Neural cell (in vitro differentiated cells): ENCODE measurements at regions not wholly inside any gene's neighbourhood (a gene's known extent, or its start where the extent isn't known, plus 50 kb on each side); places are given as distances from the start of the nearest gene placed in this dataset.
A peak's percentile ranks its signal among the peaks of the same experiment; 100 is the strongest.

ENCODE experiments used
- H2AFZ ChIP-seq: fragments of 200-600, 300-800 bp; sonication (generic), shearing (Covaris generic); 2 replicates; pipeline ENCODE4 v1.6.0; 2014; ENCODE audit warnings: low read depth, mild to moderate bottlenecking, antibody characterized with exemption, low read length, moderate library complexity
- H3F3A ChIP-seq: fragments of 200-600 bp; shearing (Covaris generic); 2 replicates; pipeline ENCODE4 v1.6.1; 2016; ENCODE audit warnings: mild to moderate bottlenecking, moderate library complexity, mixed read lengths, antibody characterized with exemption, low read length; ENCODE audit not compliant: insufficient read depth, poor library complexity, severe bottlenecking
- H3K27ac ChIP-seq: fragments of 200-600, 300-800 bp; sonication (generic), shearing (Covaris generic); 2 replicates; pipeline ENCODE4 v1.5.1; 2014; ENCODE audit warnings: mild to moderate bottlenecking, low read length, moderate library complexity
- H3K27me3 ChIP-seq: fragments of 300-800, 200-600 bp; sonication (generic), shearing (Covaris generic); 2 replicates; pipeline ENCODE4 v1.6.0; 2014; ENCODE audit warnings: mild to moderate bottlenecking, low read depth, low read length, moderate library complexity; ENCODE audit not compliant: insufficient read depth
- H3K36me3 ChIP-seq: fragments of 300-800, 200-600 bp; sonication (generic), shearing (Covaris generic); 2 replicates; pipeline ENCODE4 v1.5.1; 2014; ENCODE audit warnings: mild to moderate bottlenecking, antibody characterized with exemption, low read length, moderate library complexity; ENCODE audit not compliant: insufficient read depth
- H3K4me2 ChIP-seq: fragments of 300-800, 200-600 bp; sonication (generic), shearing (Covaris generic); 2 replicates; pipeline ENCODE4 v1.6.0; 2014; ENCODE audit warnings: mild to moderate bottlenecking, low read length
- H3K4me3 ChIP-seq: fragments of 300-800, 200-600 bp; sonication (generic), shearing (Covaris generic); 2 replicates; pipeline ENCODE4 v1.5.1; 2014; ENCODE audit warnings: mild to moderate bottlenecking, low read length, moderate library complexity
- H3K79me2 ChIP-seq: fragments of 200-600 bp; shearing (Covaris generic); replicated peaks from 2 replicates; pipeline ENCODE4 v1.6.0; 2014; ENCODE audit warnings: mild to moderate bottlenecking, low read length, moderate library complexity; ENCODE audit not compliant: insufficient read depth
- H3K9ac ChIP-seq: fragments of 300-800, 200-600 bp; sonication (generic), shearing (Covaris generic); 2 replicates; pipeline ENCODE4 v1.6.1; 2016; ENCODE audit warnings: mild to moderate bottlenecking, low read length, mixed read lengths
- H3K9me2 ChIP-seq: fragments of 200-600 bp; shearing (Covaris generic); 2 replicates; pipeline ENCODE4 v1.6.1; 2016; ENCODE audit warnings: mild to moderate bottlenecking, low read length, mixed read lengths; ENCODE audit not compliant: insufficient read depth
- H3K9me3 ChIP-seq: fragments of 200-600, 300-800 bp; sonication (generic), shearing (Covaris generic); 2 replicates; pipeline ENCODE4 v1.6.1; 2016; ENCODE audit warnings: mild to moderate bottlenecking, mixed run types, low read length, moderate library complexity, mixed read lengths
- H4K20me1 ChIP-seq: fragments of 200-600 bp; shearing (Covaris generic); 2 replicates; pipeline ENCODE4 v1.6.1; 2016; ENCODE audit warnings: mild to moderate bottlenecking, mixed run types; ENCODE audit not compliant: insufficient read depth
- CTCF ChIP-seq: fragments of 450-650 bp; IDR thresholded peaks from 2 replicates; pipeline ENCODE4 v1.5.1; 2014; ENCODE audit warnings: antibody characterized with exemption, mild to moderate bottlenecking, moderate library complexity; ENCODE audit not compliant: poor library complexity, severe bottlenecking
- EP300 ChIP-seq: fragments of 450-650 bp; conservative IDR thresholded peaks from 2 replicates; pipeline ENCODE4 v1.6.1; 2014; ENCODE audit warnings: antibody characterized with exemption, mild to moderate bottlenecking, moderate library complexity; ENCODE audit not compliant: poor library complexity, severe bottlenecking
- EZH2 ChIP-seq: fragments of 200-600, 300-800 bp; shearing (Covaris generic), sonication (generic); IDR thresholded peaks from 2 replicates; pipeline ENCODE4 v1.6.1; 2014; ENCODE audit warnings: antibody characterized with exemption, low read length, borderline replicate concordance, mild to moderate bottlenecking; ENCODE audit not compliant: insufficient read depth, poor library complexity, severe bottlenecking
- MXI1 ChIP-seq: fragments of 450-650 bp; conservative IDR thresholded peaks from 2 replicates; pipeline ENCODE4 v1.6.1; 2014; ENCODE audit warnings: antibody characterized with exemption, mild to moderate bottlenecking; ENCODE audit not compliant: poor library complexity, severe bottlenecking
- POLR2AphosphoS5 ChIP-seq: IDR thresholded peaks from 2 replicates; pipeline ENCODE4 v1.6.1; 2012
- RAD21 ChIP-seq: fragments of 450-650 bp; conservative IDR thresholded peaks from 2 replicates; pipeline ENCODE4 v1.6.1; 2014; ENCODE audit warnings: antibody characterized with exemption, mild to moderate bottlenecking, moderate library complexity
- REST ChIP-seq: IDR thresholded peaks from 2 replicates; pipeline ENCODE4 v1.6.1; 2012; ENCODE audit warnings: borderline replicate concordance
- SMC3 ChIP-seq: fragments of 450-650 bp; conservative IDR thresholded peaks from 2 replicates; pipeline ENCODE4 v1.6.1; 2014; ENCODE audit warnings: antibody characterized with exemption, mild to moderate bottlenecking, moderate library complexity; ENCODE audit not compliant: poor library complexity
- TAF1 ChIP-seq: IDR thresholded peaks from 2 replicates; pipeline ENCODE4 v1.6.1; 2012; ENCODE audit warnings: low read depth

- no peak overlapping the region for H3K9ac ChIP-seq
- H3K4me3 ChIP-seq = no peak overlapping the region
- no peak overlapping the region for H3K27ac ChIP-seq
- H3K9me3 ChIP-seq = no peaks in the 10 kb centered on the region
- no peak overlapping the region for H2AFZ ChIP-seq
- H3K9me2 ChIP-seq = no peaks in the 10 kb centered on the region
- no peaks in the 10 kb centered on the region for H3K79me2 ChIP-seq
- no peaks in the 10 kb centered on the region for H3K36me3 ChIP-seq
- H3K4me2 ChIP-seq = peak overlapping the region; percentile 16
- H3F3A ChIP-seq = no peaks in the 10 kb centered on the region
- H3K27me3 ChIP-seq = no peaks in the 10 kb centered on the region
- H4K20me1 ChIP-seq = no peaks in the 10 kb centered on the region
- TF ChIP-seq EP300 (no peak), TAF1 (no peak), REST (no peak), MXI1 (no peak), POLR2AphosphoS5 (no peak), CTCF (no peak), EZH2 (no peak), RAD21 (no peak), SMC3 (no peak)
Measured at GRCh38 chr2:192327576-192327975, 132.8 kb upstream of the TMEFF2 start.

- Histone ChIP-seq H3K9me3 (no peaks in the 10 kb centered on the region), H3K27ac (no peak overlapping the region), H3K4me3 (no peak overlapping the region), H3K9ac (no peak overlapping the region), H4K20me1 (no peaks in the 10 kb centered on the region), H3K36me3 (no peaks in the 10 kb centered on the region), H3F3A (no peaks in the 10 kb centered on the region), H3K9me2 (no peaks in the 10 kb centered on the region), H3K4me2 (no peak overlapping the region), H3K79me2 (no peaks in the 10 kb centered on the region), H3K27me3 (no peaks in the 10 kb centered on the region), H2AFZ (no peak overlapping the region)
- TF ChIP-seq RAD21 (no peak), MXI1 (no peak), TAF1 (no peak), EP300 (no peak), REST (no peak), EZH2 (no peak), CTCF (no peak), POLR2AphosphoS5 (no peak), SMC3 (no peak)
Measured at GRCh38 chr2:192315543-192315942, 120.8 kb upstream of the TMEFF2 start.
